GM12878 (cell line): ENCODE measurements at regions not wholly inside any gene's neighbourhood (a gene's known extent, or its start where the extent isn't known, plus 50 kb on each side); places are given as distances from the start of the nearest gene placed in this dataset.

ENCODE experiments used
- ATAC-seq: fragments of 200-7000 bp; cut with Tn5 transposase; 3 replicates; pipeline ENCODE4 v1.9.1; 2020; ENCODE audit warnings: mild to moderate bottlenecking, moderate library complexity
- BruUV-seq: library from RNA; stranded (reverse); fragments of 400-500 nt; replicated peaks from 2 replicates; lab custom pipeline; 2021; lab: Mats Ljungman, UMichigan
- CTCF ChIA-PET: fragments of 300-600 bp; sonication (Branson Sonifier 250); formaldehyde crosslinking; extraction: SDS; loops from one replicate; lab custom pipeline; 2021; ENCODE audit warnings: inconsistent platforms; lab: Yijun Ruan, JAX
- POLR2A ChIA-PET: fragments of 350-600 bp; formaldehyde crosslinking; extraction: SDS; loops from one replicate; lab custom pipeline; 2021; ENCODE audit warnings: inconsistent platforms; lab: Charles Lee
- RAD21 ChIA-PET: fragments of 300-600 bp; sonication (Branson Sonifier 250); formaldehyde crosslinking; loops from one replicate; lab custom pipeline; 2023; ENCODE audit warnings: antibody characterized with exemption; ENCODE audit not compliant: unreplicated experiment; lab: Charles Lee
- SMC1A ChIA-PET: fragments of 300-600 bp; sonication (Branson Sonifier 250); formaldehyde crosslinking; loops from one replicate; lab custom pipeline; 2023; ENCODE audit not compliant: unreplicated experiment, uncharacterized antibody; lab: Charles Lee
- DNase-seq: peaks from one replicate; pipeline ENCODE4 v3.0.0-alpha.2; 2011; ENCODE audit warnings: low read depth, low spot score
- FAIRE-seq: peaks from 3 replicates; lab custom pipeline; 2011; peaks lifted over from hg19 to GRCh38; lab: Jason Lieb, UNC
- H2AFZ ChIP-seq: 2 replicates; pipeline ENCODE4 v1.6.0; 2011; ENCODE audit warnings: low read depth, low read length, control low read depth; ENCODE audit not compliant: control insufficient read depth
- H3K27ac ChIP-seq: 2 replicates; pipeline ENCODE4 v1.5.1; 2011; ENCODE audit warnings: control low read depth; ENCODE audit not compliant: control insufficient read depth, insufficient read depth
- H3K27me3 ChIP-seq, 2 experiments: replicated peaks in 1 of 2; 2 replicates each; pipeline versions ENCODE4 v1.6.0 to v1.6.1; 2011; ENCODE audit warnings: low read length in 1 of 2; ENCODE audit not compliant: control insufficient read depth in 2 of 2, insufficient read depth in 2 of 2
- H3K36me3 ChIP-seq, 2 experiments: 2 replicates each; pipeline ENCODE4 v1.5.1; 2011; ENCODE audit warnings: low read length in 1 of 2; ENCODE audit not compliant: control insufficient read depth in 2 of 2, insufficient read depth in 2 of 2
- H3K4me1 ChIP-seq: 2 replicates; pipeline ENCODE4 v1.6.1; 2011; ENCODE audit warnings: mild to moderate bottlenecking, low read length, moderate library complexity, mixed read lengths; ENCODE audit not compliant: control insufficient read depth, insufficient read depth
- H3K4me2 ChIP-seq: 2 replicates; pipeline ENCODE4 v1.6.0; 2011; ENCODE audit warnings: control low read depth; ENCODE audit not compliant: control insufficient read depth, insufficient read depth
- H3K4me3 ChIP-seq: fragments of 200-600 bp; sonication (generic); 2 replicates; pipeline ENCODE4 v1.5.1; 2016
- H3K79me2 ChIP-seq: 2 replicates; pipeline ENCODE4 v1.6.0; 2011; ENCODE audit warnings: low read length; ENCODE audit not compliant: control insufficient read depth, insufficient read depth
- H3K9ac ChIP-seq: 2 replicates; pipeline ENCODE4 v1.8.0; 2011; ENCODE audit warnings: low read length, control low read depth, mixed read lengths; ENCODE audit not compliant: control insufficient read depth, insufficient read depth
- H3K9me3 ChIP-seq: replicated peaks from 3 replicates; pipeline ENCODE4 v1.5.1; 2011; ENCODE audit warnings: mild to moderate bottlenecking, low read length; ENCODE audit not compliant: control insufficient read depth, insufficient read depth
- H4K20me1 ChIP-seq: 2 replicates; pipeline ENCODE4 v1.6.0; 2011; ENCODE audit not compliant: control insufficient read depth, insufficient read depth
- CHD4 ChIP-seq: fragments of 200-600 bp; sonication (generic); IDR thresholded peaks from 2 replicates; pipeline ENCODE4 v1.6.1; 2016; ENCODE audit warnings: mild to moderate bottlenecking
- EZH2 ChIP-seq: IDR thresholded peaks from 2 replicates; pipeline ENCODE4 v1.6.1; 2012; ENCODE audit warnings: low read depth, mild to moderate bottlenecking, control low read depth, inconsistent platforms, low read length, borderline replicate concordance; ENCODE audit not compliant: control insufficient read depth
- GABPA ChIP-seq: IDR thresholded peaks from 2 replicates; pipeline ENCODE4 v1.6.1; 2014; ENCODE audit warnings: antibody characterized with exemption, low read depth, mild to moderate bottlenecking, inconsistent platforms
- IRF4 ChIP-seq: IDR thresholded peaks from 2 replicates; pipeline ENCODE4 v1.6.1; 2011; ENCODE audit warnings: low read depth, low read length
- KAT2A ChIP-seq: conservative IDR thresholded peaks from 2 replicates; pipeline ENCODE4 v1.6.1; 2011; ENCODE audit warnings: low read depth, low read length; ENCODE audit not compliant: control insufficient read depth
- MXI1 ChIP-seq: fragments of 150-350 bp; IDR thresholded peaks from 2 replicates; pipeline ENCODE4 v1.6.1; 2011; ENCODE audit warnings: low read depth, mild to moderate bottlenecking, inconsistent platforms, low read length, improper control_type of control experiment
- NR2C1 ChIP-seq: fragments of 450-650 bp; IDR thresholded peaks from 2 replicates; pipeline ENCODE4 v1.6.1; 2017; ENCODE audit warnings: antibody characterized with exemption, mild to moderate bottlenecking, moderate library complexity
- POLR2A ChIP-seq: IDR thresholded peaks from 2 replicates; pipeline ENCODE4 v1.6.1; 2011; ENCODE audit warnings: low read depth, mild to moderate bottlenecking, low read length
- RCOR1 ChIP-seq: conservative IDR thresholded peaks from 2 replicates; pipeline ENCODE4 v1.6.1; 2012; ENCODE audit warnings: low read depth, low read length, improper control_type of control experiment
- RELA ChIP-seq: fragments of 450-650 bp; IDR thresholded peaks from 2 replicates; pipeline ENCODE4 v1.8.0; 2014; ENCODE audit warnings: borderline replicate concordance; ENCODE audit not compliant: partially characterized antibody
- SP1 ChIP-seq: IDR thresholded peaks from one replicate; pipeline ENCODE4 v1.6.1; 2011; ENCODE audit warnings: low read depth, low read length
- SREBF2 ChIP-seq: IDR thresholded peaks from 2 replicates; pipeline ENCODE4 v1.6.1; 2012; ENCODE audit warnings: mild to moderate bottlenecking, low read length
- WRNIP1 ChIP-seq: IDR thresholded peaks from 2 replicates; pipeline ENCODE4 v1.6.1; 2011; ENCODE audit warnings: low read depth, low read length, improper control_type of control experiment, borderline replicate concordance
- YY1 ChIP-seq: IDR thresholded peaks from 2 replicates; pipeline ENCODE4 v1.6.1; 2011; ENCODE audit warnings: low read depth, mild to moderate bottlenecking, low read length
- ZNF24 ChIP-seq: fragments of 450-650 bp; IDR thresholded peaks from 2 replicates; pipeline ENCODE4 v1.6.1; 2017; ENCODE audit warnings: antibody characterized with exemption, mild to moderate bottlenecking
- WGBS: methylation state at CpG from one replicate; pipeline ENCODE4 v1.1.6; 2016; ENCODE audit warnings: low lambda C conversion rate; ENCODE audit not compliant: insufficient replicate concordance, insufficient coverage; ENCODE audit errors: missing lambda C conversion rate; 5-methylcytosine and 5-hydroxymethylcytosine counted together
- in situ Hi-C: fragments of 300-500 bp; cut with MboI; formaldehyde crosslinking; loops from 9 replicates; pipeline ENCODE4 v1.14.3; 2018; ENCODE audit warnings: mixed read lengths
- intact Hi-C: fragments of 100-400 bp; cut with micrococcal nuclease; formaldehyde crosslinking; loops from one replicate; pipeline ENCODE4 v1.14.2; 2022; ENCODE audit not compliant: unreplicated experiment
- TF ChIP-seq, protein P1 (sequence below): fragments of 450-650 bp; formaldehyde crosslinking; IDR thresholded peaks from 2 replicates; pipeline ENCODE4 v1.4.0; 2022; ENCODE audit warnings: mild to moderate bottlenecking, moderate library complexity
- TF ChIP-seq, protein P2 (sequence below): fragments of 450-650 bp; IDR thresholded peaks from 2 replicates; pipeline ENCODE4 v1.6.1; 2016; ENCODE audit warnings: mild to moderate bottlenecking

DNA sequence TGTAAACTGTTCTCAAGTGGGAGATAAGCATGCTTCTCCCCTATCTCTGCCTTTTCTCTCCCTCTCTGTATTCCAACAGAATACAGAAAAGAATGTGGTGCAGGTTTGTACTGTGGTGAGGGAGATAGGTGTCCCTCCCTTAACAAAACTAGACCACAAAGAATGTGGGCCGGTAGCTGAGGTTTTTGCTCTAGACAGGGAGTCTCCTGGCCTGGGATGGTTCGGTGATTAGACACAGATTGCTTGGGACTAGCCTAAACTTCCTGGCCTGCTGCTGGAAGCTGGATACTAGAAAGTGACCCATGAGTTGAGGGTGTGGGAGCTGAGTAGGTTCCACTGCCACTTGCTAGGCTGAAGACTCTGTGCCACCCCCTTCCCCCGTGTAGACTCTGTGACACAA, 143.0 kb downstream of the CXXC4 start:
- Histone ChIP-seq H2AFZ (no peak overlapping the region), H3K4me3 (no peak overlapping the region), H3K9me3 (no peaks in the 10 kb centered on the region; the same call in 2 of the 3 replicates), H4K20me1 (no peaks in the 10 kb centered on the region), H3K4me1 (no peaks in the 10 kb centered on the region), H3K79me2 (no peaks in the 10 kb centered on the region), H3K27ac (no peak overlapping the region), H3K9ac (no peak overlapping the region), H3K4me2 (no peak overlapping the region), H3K36me3 (no peaks in the 10 kb centered on the region), H3K27me3 (no peaks in the 10 kb centered on the region)
- POLR2A ChIA-PET = no interaction called here
- SMC1A ChIA-PET = no interaction called here
- CTCF ChIA-PET = interaction anchor here (0.9 kb wide), 1 partner anchor 55 kb away, joined by 3 read pairs; no protein-coding TSS in a partner anchor
- ATAC-seq (no peak), DNase-seq (no peak), FAIRE-seq (no peak)
- RAD21 ChIA-PET = no interaction called here
- intact Hi-C loops (no loop called here), in situ Hi-C loops (no loop called here)
- TF ChIP-seq IRF4 (no peak), EZH2 (no peak), ZNF24 (no peak), POLR2A (no peak), NR2C1 (no peak)
- WGBS = 40% methylated on average over 3 of the region's 3 CpGs
- no TSS peak for BruUV-seq

DNA sequence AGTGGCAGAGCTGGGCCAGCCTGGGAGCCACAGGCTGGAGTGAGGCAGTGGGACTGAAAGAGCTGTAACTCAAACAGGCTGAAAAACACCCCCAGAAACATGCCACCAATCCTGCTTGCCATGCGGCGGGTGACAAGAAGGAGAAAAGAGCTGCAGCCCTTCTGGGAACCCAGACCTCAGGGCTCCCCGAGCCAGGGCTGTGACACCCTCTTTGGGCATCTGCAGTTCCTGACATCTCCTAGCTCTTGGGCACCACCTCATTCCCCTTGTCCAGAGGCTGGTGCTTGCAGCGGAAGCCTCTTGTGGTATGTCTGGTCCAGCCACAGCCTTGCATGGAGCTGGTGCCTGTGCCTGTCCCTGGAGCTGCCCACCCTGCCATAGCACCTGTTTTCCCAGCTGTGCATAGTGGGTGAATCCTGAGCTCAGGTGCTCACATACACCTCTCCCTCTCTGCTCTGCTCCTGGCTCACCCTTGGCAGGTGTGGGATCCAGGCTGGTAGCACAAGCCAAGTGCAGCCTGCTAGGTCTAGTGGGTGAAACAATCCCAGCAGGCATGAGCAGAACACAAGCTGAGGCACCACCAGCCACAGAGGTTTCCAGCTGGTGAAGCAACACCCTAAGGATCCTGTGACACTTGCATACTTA, 149.0 kb downstream of the CXXC4 start:
- FAIRE-seq (no peak), DNase-seq (no peak), ATAC-seq (no peak)
- ChIA-PET CTCF (no interaction called here), SMC1A (no interaction called here), RAD21 (no interaction called here), POLR2A (no interaction called here)
- no peaks in the 10 kb centered on the region for H4K20me1 ChIP-seq
- H3K79me2 ChIP-seq = no peaks in the 10 kb centered on the region
- H3K4me1 ChIP-seq = no peaks in the 10 kb centered on the region
- WGBS = 59% methylated on average over 4 of the region's 4 CpGs
- in situ Hi-C loops = no loop called here
- BruUV-seq = no TSS peak
- H3K27me3 ChIP-seq = no peaks in the 10 kb centered on the region
- no peak overlapping the region for H3K27ac ChIP-seq
- no peak overlapping the region for H3K4me3 ChIP-seq
- peaks cover 5% of the 10 kb centered on the region; the same call in 2 of the 3 replicates for H3K9me3 ChIP-seq
- no peak overlapping the region for H3K4me2 ChIP-seq
- no peak overlapping the region for H3K9ac ChIP-seq
- intact Hi-C loops = no loop called here
- H2AFZ ChIP-seq = no peak overlapping the region
- H3K36me3 ChIP-seq = no peaks in the 10 kb centered on the region
- TF ChIP-seq, protein P1, sequence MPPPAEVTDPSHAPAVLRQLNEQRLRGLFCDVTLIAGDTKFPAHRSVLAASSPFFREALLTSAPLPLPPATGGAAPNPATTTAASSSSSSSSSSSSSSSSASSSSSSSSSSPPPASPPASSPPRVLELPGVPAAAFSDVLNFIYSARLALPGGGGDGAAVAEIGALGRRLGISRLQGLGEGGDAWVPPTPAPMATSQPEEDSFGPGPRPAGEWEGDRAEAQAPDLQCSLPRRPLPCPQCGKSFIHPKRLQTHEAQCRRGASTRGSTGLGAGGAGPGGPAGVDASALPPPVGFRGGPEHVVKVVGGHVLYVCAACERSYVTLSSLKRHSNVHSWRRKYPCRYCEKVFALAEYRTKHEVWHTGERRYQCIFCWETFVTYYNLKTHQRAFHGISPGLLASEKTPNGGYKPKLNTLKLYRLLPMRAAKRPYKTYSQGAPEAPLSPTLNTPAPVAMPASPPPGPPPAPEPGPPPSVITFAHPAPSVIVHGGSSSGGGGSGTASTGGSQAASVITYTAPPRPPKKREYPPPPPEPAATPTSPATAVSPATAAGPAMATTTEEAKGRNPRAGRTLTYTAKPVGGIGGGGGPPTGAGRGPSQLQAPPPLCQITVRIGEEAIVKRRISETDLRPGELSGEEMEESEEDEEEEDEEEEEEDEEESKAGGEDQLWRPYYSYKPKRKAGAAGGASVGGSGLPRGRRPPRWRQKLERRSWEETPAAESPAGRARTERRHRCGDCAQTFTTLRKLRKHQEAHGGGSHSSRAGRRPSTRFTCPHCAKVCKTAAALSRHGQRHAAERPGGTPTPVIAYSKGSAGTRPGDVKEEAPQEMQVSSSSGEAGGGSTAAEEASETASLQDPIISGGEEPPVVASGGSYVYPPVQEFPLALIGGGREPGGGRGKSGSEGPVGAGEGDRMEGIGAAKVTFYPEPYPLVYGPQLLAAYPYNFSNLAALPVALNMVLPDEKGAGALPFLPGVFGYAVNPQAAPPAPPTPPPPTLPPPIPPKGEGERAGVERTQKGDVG = no peak
- TF ChIP-seq WRNIP1 = no peak
- no peak for TF ChIP-seq CHD4
- TF ChIP-seq, protein P2, sequence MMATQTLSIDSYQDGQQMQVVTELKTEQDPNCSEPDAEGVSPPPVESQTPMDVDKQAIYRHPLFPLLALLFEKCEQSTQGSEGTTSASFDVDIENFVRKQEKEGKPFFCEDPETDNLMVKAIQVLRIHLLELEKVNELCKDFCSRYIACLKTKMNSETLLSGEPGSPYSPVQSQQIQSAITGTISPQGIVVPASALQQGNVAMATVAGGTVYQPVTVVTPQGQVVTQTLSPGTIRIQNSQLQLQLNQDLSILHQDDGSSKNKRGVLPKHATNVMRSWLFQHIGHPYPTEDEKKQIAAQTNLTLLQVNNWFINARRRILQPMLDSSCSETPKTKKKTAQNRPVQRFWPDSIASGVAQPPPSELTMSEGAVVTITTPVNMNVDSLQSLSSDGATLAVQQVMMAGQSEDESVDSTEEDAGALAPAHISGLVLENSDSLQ = no peak
- no peak for TF ChIP-seq KAT2A
- no peak for TF ChIP-seq RELA
- TF ChIP-seq SP1 = no peak
- TF ChIP-seq RCOR1 = no peak
- TF ChIP-seq YY1 = no peak
- TF ChIP-seq GABPA = no peak
- TF ChIP-seq SREBF2 = no peak
- TF ChIP-seq MXI1 = no peak
